T-helper 2 cell treated with Interferon-gamma antibody and Interleukin-4, amounts not matched to agents 5 μg/mL and 100 μg/mL, for 36 hours (primary cell): ENCODE measurements at regions not wholly inside any gene's neighbourhood (a gene's known extent, or its start where the extent isn't known, plus 50 kb on each side); places are given as distances from the start of the nearest gene placed in this dataset.

ENCODE experiments used
- DNase-seq: peaks from one replicate; pipeline ENCODE4 v3.0.0; 2021; ENCODE audit warnings: low spot score
- H3K27ac Mint-ChIP-seq: one replicate; pipeline ENCODE4 v1.8.0; 2021; ENCODE audit warnings: mild to moderate bottlenecking, mixed read lengths
- H3K27me3 Mint-ChIP-seq: one replicate; pipeline ENCODE4 v1.8.0; 2021; ENCODE audit warnings: low read depth, mixed read lengths
- H3K36me3 Mint-ChIP-seq: one replicate; pipeline ENCODE4 v1.8.0; 2021; ENCODE audit warnings: low read depth, mixed read lengths
- H3K4me1 Mint-ChIP-seq: one replicate; pipeline ENCODE4 v1.8.0; 2021; ENCODE audit warnings: low read depth, mixed read lengths
- H3K4me3 Mint-ChIP-seq: one replicate; pipeline ENCODE4 v1.8.0; 2022; ENCODE audit warnings: mild to moderate bottlenecking, moderate library complexity, mixed read lengths
- H3K9me3 Mint-ChIP-seq: one replicate; pipeline ENCODE4 v1.8.0; 2021; ENCODE audit warnings: mixed read lengths

GRCh38 chr5:124561451-124561850 lies 185.0 kb downstream of the ZNF608 start:
- H3K4me3 Mint-ChIP-seq, result no peak overlapping the region
- no peaks in the 10 kb centered on the region for H3K9me3 Mint-ChIP-seq
- no peaks in the 10 kb centered on the region for H3K36me3 Mint-ChIP-seq
- no peaks in the 10 kb centered on the region for H3K27me3 Mint-ChIP-seq
- DNase-seq, result no peak
- H3K27ac Mint-ChIP-seq, result no peak overlapping the region
- H3K4me1 Mint-ChIP-seq, result no peaks in the 10 kb centered on the region

DNA sequence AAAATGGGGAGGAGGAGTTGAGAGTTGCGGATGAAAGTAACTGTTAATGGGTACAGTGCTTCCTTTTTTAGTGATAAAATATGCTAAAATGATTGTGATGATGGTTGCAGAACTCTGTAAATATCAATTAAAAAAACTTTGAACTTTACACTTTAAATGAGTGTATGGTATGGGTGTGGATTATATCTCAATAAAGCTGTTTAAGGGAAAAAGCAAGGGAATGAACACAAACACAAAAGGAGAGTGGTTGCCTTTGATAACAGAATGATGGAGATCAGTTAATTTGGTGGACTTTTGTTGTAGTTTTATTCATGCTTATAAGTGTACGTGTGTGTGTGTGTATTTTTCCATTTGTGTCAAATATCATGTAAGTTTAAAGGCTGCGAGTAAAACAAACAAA lies 186.1 kb downstream of the ZNF608 start:
- no peak for DNase-seq
- Mint-ChIP-seq H3K4me3 (no peak overlapping the region), H3K36me3 (no peaks in the 10 kb centered on the region), H3K9me3 (no peaks in the 10 kb centered on the region), H3K27me3 (no peaks in the 10 kb centered on the region), H3K4me1 (no peaks in the 10 kb centered on the region), H3K27ac (no peak overlapping the region)

DNA sequence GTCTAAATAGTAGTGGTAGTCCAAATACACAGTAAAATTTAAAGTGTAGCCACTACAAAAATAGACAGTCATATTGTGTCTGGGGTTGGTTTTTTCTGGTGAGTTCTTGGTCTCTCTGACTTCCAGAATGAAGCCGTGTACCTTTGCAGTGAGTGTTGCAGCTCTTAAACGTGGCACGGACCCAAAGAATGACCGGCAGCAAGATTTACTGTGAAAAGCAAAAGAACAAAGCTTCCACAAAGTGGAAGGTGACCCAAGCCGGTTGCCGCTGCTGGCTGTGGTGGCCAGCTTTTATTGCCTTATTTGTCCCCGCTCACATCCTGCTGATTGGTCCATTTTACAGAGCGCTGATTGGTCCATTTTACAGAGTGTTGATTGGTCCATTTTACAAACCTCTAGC lies 188.7 kb downstream of the ZNF608 start:
- DNase-seq, result no peak
- Mint-ChIP-seq H3K4me1 (no peaks in the 10 kb centered on the region), H3K36me3 (no peaks in the 10 kb centered on the region), H3K9me3 (no peaks in the 10 kb centered on the region), H3K27me3 (no peaks in the 10 kb centered on the region), H3K27ac (no peak overlapping the region), H3K4me3 (no peak overlapping the region)

GRCh38 chr5:124554746-124555578 lies 191.5 kb downstream of the ZNF608 start:
- Mint-ChIP-seq H3K27me3 (no peaks in the 10 kb centered on the region), H3K9me3 (no peaks in the 10 kb centered on the region), H3K27ac (no peak overlapping the region), H3K4me3 (no peak overlapping the region), H3K36me3 (no peaks in the 10 kb centered on the region), H3K4me1 (no peaks in the 10 kb centered on the region)
- no peak for DNase-seq

- H3K9me3 Mint-ChIP-seq, result no peaks in the 10 kb centered on the region
- H3K27me3 Mint-ChIP-seq, result no peaks in the 10 kb centered on the region
- H3K4me3 Mint-ChIP-seq, result no peak overlapping the region
- H3K4me1 Mint-ChIP-seq, result no peaks in the 10 kb centered on the region
- no peak for DNase-seq
- H3K36me3 Mint-ChIP-seq, result no peaks in the 10 kb centered on the region
- H3K27ac Mint-ChIP-seq, result no peak overlapping the region
Observed at GRCh38 chr5:124553911-124554310, 192.5 kb downstream of the ZNF608 start.

GRCh38 chr5:124552526-124552925 lies 193.9 kb downstream of the ZNF608 start:
- no peaks in the 10 kb centered on the region for H3K27me3 Mint-ChIP-seq
- no peak overlapping the region for H3K4me3 Mint-ChIP-seq
- H3K27ac Mint-ChIP-seq, result no peak overlapping the region
- no peaks in the 10 kb centered on the region for H3K4me1 Mint-ChIP-seq
- H3K36me3 Mint-ChIP-seq, result no peaks in the 10 kb centered on the region
- H3K9me3 Mint-ChIP-seq, result no peaks in the 10 kb centered on the region
- DNase-seq, result no peak

DNA sequence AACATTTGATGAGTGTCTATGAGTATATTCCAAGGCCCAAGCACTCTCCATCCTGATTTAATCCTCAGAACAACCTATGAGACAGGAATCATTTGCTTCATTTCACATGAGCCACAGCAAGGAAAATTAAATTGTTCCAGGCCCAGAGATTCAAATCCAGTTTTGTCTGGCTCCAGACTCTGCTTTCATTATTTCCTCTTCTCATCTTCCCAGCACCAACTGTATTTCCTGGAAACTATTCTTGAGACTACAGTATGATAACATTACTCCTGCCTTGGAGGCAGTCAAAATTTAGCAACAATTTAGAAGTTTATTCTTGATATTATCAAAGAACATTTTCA lies 194.5 kb downstream of the ZNF608 start:
- H3K4me3 Mint-ChIP-seq, result no peak overlapping the region
- H3K27me3 Mint-ChIP-seq, result no peaks in the 10 kb centered on the region
- H3K27ac Mint-ChIP-seq, result no peak overlapping the region
- no peaks in the 10 kb centered on the region for H3K36me3 Mint-ChIP-seq
- H3K4me1 Mint-ChIP-seq, result no peaks in the 10 kb centered on the region
- H3K9me3 Mint-ChIP-seq, result no peaks in the 10 kb centered on the region
- no peak for DNase-seq

DNA sequence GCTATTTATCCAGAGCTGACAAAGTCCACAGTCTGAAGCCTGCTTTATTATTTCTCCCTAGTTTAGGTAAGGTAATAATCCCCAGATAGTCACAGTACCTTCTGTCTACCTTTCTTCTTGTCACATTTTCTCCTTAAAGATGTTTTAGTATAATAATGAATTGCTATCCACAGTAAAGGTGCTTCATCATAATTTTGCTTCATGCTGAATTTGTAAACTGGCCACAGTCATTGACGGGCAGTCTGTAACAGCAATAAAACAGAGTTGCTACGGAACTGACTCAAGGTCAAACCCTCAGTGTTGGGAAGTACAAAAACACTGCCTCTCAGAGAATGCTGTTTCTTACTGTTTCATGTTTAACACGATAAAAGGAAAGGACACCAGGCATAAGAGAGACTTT lies 195.7 kb downstream of the ZNF608 start:
- no peaks in the 10 kb centered on the region for H3K4me1 Mint-ChIP-seq
- no peak overlapping the region for H3K4me3 Mint-ChIP-seq
- no peaks in the 10 kb centered on the region for H3K27me3 Mint-ChIP-seq
- no peak for DNase-seq
- no peaks in the 10 kb centered on the region for H3K9me3 Mint-ChIP-seq
- H3K36me3 Mint-ChIP-seq, result no peaks in the 10 kb centered on the region
- H3K27ac Mint-ChIP-seq, result no peak overlapping the region

DNA sequence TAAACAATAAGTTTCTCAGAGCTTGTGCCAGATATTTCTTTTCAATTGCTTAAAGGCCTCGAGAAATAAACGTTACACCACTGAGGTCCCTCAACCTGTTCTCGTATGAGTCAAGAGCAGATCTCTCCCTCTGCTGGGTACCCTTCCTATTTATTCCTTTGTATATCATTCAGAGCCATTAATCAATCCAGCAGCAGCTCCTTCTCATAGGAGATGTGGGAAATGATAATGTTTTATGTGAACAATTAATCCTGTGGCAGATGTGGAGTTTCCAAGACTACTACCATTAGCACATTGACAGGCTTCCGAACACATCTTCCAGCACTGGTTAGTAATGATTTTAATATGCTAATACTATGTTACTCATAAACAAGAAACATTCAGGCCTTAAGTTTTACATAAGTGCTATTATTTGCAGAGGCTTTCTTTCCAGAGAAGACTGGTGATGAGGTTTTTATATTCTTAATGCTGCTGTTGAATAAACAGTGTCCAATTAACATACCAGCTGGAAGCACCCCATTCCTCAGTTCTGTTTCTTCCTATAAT lies 196.5 kb downstream of the ZNF608 start:
- DNase-seq, result no peak
- Mint-ChIP-seq H3K4me1 (no peaks in the 10 kb centered on the region), H3K4me3 (no peak overlapping the region), H3K36me3 (no peaks in the 10 kb centered on the region), H3K27ac (no peak overlapping the region), H3K9me3 (no peaks in the 10 kb centered on the region), H3K27me3 (no peaks in the 10 kb centered on the region)

DNA sequence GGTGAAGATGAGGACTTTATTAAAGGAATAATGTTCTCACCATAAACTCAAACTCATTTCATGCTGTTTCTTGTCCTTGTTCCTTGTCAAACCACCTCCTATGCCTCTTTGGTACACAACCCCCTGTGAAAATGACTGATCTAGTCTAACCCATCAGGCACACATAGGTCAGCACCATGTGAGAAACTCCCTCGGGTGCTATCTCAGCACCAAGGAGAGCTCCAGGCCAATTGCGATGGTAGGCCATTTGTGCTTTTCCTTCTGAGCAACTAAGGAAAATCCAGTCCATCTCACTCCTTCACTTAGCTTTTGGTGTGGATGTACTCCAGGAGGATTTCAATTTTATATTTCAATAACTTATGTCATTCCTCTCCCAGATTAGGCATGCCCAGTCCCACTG lies 199.8 kb downstream of the ZNF608 start:
- Mint-ChIP-seq H3K36me3 (no peaks in the 10 kb centered on the region), H3K4me3 (no peak overlapping the region), H3K27me3 (no peaks in the 10 kb centered on the region)

GRCh38 chr5:124544366-124545055 lies 201.9 kb downstream of the ZNF608 start:
- H3K36me3 Mint-ChIP-seq, result no peaks in the 10 kb centered on the region
- no peaks in the 10 kb centered on the region for H3K4me1 Mint-ChIP-seq
- no peak overlapping the region for H3K27ac Mint-ChIP-seq
- no peak for DNase-seq
- H3K27me3 Mint-ChIP-seq, result no peaks in the 10 kb centered on the region
- no peaks in the 10 kb centered on the region for H3K9me3 Mint-ChIP-seq
- H3K4me3 Mint-ChIP-seq, result no peak overlapping the region

More for the DNA sequence above, 199.8 kb downstream of the ZNF608 start:
- no peaks in the 10 kb centered on the region for H3K4me1 Mint-ChIP-seq
- no peak for DNase-seq
- H3K27ac Mint-ChIP-seq, result no peak overlapping the region
- H3K9me3 Mint-ChIP-seq, result no peaks in the 10 kb centered on the region

DNA sequence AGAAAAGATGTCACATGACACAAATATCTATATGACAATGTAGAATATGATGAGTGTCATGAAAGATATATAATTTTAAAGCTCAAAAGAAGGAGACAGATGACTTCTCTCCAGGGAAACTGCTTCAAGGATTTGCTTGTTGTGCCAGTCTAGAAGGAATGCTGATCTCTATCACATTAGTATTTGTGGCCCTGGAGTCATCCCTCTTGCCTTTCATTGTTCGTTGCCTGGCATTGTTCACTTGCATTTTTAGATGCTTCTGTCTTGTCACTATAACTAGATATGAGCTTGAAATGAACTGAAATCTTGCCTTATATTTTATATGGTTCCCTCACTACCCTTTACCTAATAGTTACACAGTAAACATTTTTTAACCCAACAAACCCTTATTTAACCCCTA lies 207.5 kb downstream of the ZNF608 start:
- Mint-ChIP-seq H3K27me3 (no peaks in the 10 kb centered on the region), H3K27ac (no peak overlapping the region), H3K4me1 (no peaks in the 10 kb centered on the region), H3K4me3 (no peak overlapping the region), H3K9me3 (peaks cover 4% of the 10 kb centered on the region), H3K36me3 (no peaks in the 10 kb centered on the region)
- no peak for DNase-seq

DNA sequence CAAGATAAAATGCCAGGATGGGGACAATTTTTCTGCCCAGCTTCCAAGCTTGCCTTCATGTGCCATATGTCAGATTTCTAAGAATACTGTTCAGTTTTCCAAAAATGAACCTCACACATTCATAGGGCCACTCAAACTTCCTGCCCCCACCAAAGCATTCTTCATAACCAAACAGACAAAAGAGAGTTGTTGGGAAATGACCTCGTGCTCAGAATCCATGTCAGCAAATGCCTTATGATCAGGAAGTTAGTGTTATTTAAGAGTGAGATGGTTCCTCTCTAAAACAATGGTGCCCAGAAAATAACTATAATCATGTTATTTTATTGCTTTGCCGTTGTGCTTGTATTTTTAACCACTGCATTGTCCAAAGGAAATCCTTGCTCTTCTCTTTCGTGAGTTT lies 208.2 kb downstream of the ZNF608 start:
- Mint-ChIP-seq H3K9me3 (peaks cover 4% of the 10 kb centered on the region), H3K27ac (no peak overlapping the region), H3K4me1 (no peaks in the 10 kb centered on the region), H3K27me3 (no peaks in the 10 kb centered on the region), H3K36me3 (no peaks in the 10 kb centered on the region), H3K4me3 (no peak overlapping the region)
- DNase-seq, result no peak

- DNase-seq, result no peak
- Mint-ChIP-seq H3K9me3 (peaks cover 5% of the 10 kb centered on the region), H3K27me3 (no peaks in the 10 kb centered on the region), H3K4me3 (no peak overlapping the region), H3K4me1 (no peaks in the 10 kb centered on the region), H3K36me3 (no peaks in the 10 kb centered on the region), H3K27ac (no peak overlapping the region)
Observed at GRCh38 chr5:124537522-124537921, 208.9 kb downstream of the ZNF608 start.
